OCI-M2 (cell line): ENCODE measurements at regions not wholly inside any gene's neighbourhood (a gene's known extent, or its start where the extent isn't known, plus 50 kb on each side); places are given as distances from the start of the nearest gene placed in this dataset.

Source experiments
- DNase-seq: peaks from one replicate; lab custom pipeline; 2025; ENCODE audit not compliant: unreplicated experiment; lab: John Stamatoyannopoulos, UW

DNA sequence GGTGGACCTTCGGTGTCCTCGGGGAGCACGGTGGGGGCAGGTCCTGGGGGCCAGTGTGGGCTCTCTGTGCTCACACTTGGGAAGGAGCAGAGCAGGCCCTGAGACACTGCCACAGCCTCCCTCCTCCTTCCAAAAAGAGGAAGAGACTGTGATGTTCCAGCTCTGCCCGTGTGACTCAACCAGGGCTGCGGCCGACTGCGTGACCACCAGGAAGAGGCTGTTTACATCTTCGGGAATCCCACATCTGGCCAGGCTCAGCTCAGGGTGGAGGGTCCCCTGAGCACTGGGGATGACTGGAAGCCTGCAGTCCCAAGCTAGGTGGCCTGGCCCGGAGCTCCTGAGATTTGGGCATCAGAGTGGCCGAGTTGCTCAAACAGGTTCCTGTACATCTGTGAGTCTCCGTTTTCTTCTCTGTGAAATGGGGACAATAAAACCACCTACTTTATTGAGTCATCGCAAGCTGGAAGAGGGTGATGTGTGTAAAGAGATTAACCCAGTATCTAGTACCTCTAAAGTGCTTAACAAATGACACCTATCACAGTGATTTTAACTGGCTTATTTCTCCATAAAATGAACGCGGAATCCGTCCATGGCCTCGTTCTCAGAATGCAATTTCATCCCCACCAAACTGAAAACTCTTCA lies 242.1 kb downstream of the DLL1 start:
- no peak for DNase-seq

DNA sequence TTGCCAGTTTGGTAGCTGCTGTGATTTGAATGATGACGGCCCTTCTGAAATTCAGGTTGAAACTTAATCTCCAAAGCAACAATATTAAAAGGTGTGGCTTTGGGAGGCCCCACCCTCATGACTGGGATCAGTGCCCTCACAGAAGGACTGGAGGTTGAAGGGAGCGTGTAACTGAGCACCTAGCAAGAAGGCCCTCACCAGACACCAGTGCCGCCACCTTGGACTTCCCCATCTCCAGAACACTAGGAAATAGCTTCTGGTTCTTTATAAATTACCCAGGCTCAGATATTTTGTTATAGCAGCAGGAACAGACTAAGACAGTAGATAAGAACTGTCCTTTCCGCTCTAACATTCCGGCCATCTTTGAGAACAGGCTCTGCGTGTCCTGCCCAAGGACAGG lies 243.1 kb downstream of the DLL1 start:
- no peak for DNase-seq

DNA sequence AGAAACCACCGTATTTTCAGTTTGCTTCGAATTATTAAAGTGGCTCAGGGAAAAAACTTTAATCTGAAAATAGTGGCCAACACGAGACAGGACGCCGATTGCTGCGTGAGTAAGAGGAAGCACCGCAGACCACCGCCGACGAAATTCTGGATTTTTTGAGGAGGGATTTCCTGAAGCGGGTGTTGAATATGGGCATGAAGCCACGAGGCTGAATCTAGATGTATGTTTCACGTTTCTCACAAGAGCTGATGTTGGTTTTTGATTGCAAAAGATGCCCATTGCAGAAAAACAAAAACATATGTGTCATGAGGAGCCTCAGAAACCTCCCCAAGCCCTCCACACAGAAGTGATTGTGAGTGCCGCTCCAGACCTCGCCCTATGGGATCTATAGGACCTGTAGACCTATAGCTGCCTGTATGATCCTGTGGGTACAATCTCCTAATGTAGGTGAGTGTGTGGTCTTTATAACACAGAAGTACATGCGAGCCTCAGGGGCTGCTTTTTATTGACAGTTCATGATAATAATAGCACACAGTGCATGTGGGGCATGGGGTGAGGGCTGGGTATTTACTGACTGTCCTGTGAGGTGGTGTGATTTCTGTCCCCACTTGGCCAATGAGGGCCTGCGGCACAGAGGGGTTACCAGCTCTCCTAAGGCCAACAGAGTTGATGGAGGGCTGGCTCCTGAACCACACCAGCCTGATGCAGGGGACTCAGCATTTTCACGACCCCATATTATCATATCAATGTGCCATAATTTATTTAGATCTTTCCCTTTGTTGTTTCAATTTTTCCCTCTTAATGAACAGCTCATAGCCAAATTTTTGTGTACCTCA lies 243.9 kb downstream of the DLL1 start:
- no peak for DNase-seq

DNA sequence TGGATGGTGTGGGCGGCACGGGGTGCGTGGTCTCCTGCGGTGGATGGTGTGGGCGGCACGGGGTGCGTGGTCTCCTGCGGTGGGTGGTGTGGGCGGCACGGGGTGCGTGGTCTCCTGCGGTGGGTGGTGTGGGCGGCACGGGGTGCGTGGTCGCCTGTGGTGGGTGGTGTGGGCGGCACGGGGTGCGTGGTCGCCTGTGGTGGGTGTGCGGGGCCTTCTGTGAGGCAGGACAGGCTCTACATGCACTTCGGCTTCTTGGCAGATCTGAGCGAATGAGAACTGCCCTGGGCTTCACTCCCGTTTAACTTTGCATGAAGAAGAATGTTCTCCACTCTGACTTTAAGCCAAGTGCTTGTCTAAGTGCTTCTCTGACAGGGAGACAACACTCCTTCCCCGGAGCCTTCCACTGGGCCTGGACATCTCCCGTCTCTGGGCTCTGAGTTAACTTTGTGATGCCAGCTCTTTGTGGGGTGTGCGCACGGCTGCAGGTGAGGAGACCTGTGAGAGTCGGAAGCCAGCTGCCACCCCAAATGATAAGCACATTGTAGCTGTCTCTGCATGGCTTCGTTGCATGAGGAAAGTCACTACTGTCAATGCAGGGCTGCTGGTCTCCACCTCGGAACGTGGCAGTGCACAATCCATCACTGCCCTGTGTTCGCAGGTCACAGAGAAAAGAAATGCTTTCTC lies 244.8 kb downstream of the DLL1 start:
- no peak for DNase-seq

DNA sequence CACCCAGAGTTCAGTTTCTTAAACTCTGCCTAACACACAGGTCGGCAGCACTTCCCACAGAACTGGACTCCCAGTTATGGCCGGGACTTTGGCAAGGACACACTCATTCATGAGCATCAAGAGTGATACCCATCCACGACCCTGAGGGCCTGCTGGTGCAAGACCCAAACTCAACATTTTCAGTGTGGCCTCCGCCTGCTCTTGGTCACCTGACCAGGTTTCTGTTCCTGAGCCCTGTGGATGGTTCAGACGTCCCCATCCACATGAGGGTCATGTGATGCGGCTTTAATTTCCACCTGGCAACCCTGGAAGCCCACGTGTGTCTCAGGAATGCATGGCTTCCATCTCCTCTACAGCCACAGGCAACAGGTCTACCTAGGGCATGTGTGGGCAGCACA lies 245.3 kb downstream of the DLL1 start:
- no peak for DNase-seq

DNA sequence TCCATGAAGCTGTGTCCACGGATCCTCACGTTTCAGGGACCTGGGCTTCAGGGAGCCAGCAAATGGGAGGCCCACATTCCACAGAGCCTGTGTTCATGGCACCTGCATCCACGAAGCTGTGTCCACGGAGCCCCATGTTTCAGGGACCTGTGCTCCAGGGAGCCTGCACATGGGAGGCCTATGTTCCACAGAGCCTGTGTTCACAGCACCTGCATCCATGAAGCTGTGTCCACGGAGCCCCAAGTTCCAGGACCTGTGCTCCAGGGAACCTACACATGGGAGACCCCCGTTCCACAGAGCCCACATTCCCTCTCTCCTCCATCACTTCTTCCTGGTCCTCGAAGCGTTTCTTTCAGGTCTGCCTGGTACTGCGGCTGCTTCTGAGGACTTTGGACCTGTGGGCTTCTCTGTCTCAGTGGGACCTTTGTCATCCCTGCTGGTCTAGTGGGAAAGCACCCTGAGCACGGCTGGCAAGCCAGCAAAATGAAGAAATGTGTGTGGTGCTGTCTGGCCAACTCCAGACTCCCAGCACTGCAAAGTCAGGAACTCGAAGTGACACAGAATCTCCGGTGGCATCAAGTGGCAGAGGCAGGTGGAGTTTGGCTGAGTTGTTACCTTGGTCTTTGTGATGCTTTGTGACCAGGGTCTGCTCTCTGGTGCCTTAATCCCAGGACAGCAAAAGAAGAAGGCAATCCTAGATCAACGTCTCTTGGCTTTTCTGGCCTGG lies 245.9 kb downstream of the DLL1 start:
- DNase-seq, result no peak

DNA sequence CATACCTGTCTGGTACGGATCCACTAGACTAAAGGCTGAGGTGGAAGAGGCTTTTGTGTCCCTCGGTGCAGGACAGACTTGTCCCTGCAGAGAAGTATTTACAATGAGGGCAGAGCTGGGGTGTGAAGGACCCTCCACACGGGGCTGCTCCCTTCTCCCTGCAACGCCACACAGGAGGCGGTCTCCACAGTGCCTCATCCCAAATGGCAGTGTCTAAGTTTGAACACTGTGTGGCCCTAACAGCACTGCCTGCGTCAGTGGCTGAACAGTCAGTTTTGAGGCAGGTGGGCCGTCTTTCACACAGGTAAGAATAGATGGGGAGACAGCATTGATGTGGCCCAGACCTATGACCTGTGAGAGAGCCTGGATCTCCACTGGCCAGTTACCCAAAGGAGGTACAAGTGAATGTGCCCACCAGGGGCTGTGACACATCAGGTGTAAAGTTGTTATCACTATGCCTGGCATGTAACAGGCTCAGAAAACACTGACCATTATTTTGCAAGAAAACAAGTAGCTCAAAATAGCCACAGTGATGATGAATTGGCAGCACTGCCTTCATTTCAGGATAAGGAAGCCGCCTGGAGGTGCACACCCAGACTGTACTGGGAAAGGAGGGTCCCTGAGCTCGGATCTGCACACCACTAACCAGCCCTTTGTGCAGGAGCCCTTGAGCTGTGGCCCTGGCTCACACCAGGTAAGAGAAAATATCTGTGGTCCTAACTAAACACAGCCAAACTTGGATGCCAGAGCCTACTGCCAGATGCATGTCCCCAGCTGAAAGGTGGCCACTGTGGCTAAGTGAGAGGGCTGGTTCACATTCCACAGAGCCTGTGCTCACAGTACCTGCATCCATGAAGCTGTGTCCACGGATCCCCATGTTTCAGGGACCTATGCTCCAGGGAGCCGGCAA lies 246.7 kb downstream of the DLL1 start:
- DNase-seq, result no peak

DNA sequence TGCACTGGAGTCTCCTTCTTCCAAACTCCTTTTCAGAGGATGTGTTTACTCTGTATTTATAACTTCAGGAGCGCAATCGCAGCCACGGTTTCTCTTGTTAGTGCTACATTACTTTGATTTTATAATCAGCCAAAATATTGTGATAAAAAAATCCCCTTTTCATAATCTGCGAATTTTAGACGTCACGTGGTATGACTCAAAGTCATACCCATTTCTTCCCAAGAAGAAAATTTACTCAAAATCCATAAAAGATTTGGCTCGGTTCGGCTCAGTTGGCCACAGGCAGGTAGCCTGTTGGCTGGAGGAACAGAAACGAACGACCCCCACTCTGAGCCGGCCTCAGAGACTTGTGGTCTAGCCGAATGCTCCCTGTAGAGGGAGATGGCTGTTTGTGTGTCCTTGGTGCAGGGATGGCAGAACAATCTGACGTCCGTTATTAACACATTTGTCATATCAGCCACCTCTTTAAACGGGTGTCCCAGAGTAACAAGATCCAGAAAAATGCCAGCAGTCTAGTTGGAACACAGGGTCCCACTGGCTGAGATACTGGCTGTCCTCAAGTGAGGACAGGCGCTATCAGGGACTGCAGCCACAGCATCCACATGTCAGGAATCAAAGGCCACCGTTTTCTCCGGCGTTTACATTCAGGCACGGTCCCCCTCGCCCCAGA lies 247.6 kb downstream of the DLL1 start:
- no peak for DNase-seq

DNA sequence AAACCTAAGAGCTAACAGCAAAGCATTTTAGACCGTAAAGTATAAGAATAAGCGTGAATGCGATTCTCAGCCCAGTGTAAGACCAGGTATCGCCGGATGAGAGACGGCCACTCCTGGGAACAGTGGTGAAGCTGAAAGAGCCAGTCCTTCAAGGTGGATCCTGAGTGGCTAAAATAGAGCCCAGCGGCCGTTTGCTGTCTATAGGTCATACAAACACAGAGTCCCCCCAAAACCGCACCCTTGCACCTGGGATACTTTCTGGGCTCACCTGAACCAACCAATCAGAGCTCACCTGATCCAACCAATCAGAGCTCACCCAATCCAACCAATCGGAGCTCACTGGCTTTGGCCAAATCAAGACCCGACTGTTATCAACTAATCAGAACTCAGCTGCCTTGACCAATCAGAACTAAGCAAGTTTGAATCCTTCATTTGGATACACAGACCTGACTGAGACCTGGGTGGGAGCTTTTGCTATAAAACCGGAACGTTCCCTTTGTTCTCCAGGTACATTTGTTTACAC lies 248.2 kb downstream of the DLL1 start:
- no peak for DNase-seq

DNA sequence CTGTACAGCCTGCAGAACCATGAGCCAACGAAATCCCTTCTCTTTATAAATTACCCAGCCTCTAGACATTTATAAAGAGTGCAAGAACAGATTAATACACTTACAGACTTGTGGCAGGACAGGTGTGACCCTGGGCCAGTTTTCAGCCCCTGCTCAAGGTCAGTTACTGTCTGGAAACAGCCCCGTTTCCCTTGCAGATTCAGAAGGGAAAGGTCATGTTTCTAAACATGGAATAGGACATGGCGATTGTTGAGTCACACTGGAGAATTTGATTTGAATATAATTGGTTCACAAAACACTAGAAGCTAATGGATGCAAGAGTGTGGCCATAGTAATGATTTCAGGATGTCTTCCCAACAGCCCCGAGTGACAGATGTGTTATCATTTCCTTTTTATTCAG lies 248.8 kb downstream of the DLL1 start:
- DNase-seq, result no peak

DNA sequence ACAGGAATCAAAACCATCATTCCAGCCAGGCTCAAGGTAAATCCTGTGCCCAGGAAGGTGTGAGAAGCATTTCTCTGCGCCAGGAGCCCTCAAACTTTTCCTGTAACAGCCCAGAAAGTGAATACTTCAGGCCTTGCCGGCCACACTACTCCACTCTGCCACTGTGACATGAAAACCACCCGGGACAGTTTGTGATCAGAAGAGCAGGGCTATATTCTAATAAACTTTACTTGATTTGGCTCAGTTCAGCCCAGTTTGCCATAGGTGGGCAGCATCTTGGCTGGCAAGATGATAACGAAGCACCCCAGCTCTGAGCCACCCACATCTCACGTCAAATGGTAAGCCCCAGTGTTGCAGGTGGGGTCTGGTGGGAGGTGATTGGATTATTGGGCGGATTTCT lies 249.4 kb downstream of the DLL1 start:
- no peak for DNase-seq

DNA sequence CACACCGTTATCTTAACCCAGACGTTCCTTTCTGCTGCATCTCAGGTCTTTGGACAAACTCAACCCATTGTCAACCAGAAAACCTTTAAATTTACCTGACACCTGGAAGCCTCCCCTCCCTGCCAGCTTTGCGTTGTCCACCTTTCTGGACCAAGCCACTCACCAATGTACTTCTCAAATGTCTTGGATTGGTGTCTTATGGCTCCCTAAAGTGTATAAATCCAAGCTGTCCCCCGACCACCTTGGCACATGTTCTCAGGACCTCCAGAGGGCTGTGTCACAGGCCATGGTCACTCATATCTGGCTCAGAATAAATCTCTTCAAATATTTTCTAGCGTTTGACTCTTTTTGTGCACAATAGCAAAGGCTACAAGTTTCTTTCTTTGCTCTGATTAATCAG lies 250.0 kb downstream of the DLL1 start:
- DNase-seq, result no peak

DNA sequence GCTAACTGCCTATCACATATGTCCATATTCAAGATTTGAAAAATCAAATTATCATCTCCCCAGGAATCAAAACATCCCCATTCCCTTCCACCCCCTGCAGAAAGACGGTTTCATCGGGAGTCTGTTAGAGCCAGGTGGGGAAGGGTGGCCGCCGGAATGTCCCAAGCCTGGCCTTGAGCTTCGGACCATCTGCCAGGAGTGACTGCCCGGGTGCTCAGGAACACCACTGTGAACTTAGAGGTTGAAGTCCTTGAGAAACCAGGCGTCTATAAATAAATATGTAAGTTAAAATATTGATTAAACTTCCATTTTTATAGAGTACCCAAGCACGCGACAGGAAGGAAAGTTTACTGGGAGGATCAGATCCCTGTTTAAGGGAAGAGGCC lies 250.8 kb downstream of the DLL1 start:
- DNase-seq, result no peak

DNA sequence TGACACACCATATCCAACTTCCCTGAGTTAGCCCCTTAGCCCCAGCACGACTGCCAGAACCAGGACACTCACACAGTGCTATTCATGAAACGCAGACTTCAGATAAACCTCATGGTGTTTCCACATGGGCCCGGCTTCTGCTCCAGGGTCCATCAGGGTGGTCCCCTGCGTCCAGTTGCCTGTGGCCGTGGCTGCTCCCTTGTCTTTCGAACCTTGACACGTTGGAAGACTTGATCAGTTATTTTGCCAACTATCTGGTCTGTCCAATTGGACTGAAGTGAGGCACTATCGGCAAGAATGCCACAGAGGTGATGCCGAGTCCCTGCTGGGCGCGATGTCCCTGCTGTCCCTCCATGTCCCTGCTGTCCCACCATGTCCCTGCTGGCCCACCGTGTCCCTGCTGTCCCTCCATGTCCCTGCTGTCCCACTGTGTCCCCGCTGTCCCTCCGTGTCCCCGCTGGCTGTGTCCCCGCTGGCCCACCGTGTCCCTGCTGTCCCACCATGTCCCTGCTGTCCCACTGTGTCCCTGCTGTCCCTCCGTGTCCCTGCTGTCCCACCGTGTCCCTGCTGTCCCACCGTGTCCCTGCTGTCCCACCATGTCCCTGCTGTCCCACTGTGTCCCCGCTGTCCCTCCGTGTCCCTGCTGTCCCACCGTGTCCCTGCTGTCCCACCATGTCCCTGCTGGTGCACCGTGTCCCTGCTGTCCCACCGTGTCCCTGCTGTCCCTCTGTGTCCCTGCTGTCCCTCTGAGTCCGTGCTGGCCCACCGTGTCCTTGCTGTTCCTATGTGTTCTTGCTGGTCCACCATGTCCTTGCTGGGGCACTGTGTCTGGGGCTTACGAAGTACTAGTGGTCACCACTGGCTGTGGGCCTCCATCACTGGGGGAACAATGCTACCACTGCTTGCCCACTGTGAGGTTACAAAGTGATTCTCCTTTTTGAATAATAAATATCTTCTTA lies 251.4 kb downstream of the DLL1 start:
- no peak for DNase-seq

DNA sequence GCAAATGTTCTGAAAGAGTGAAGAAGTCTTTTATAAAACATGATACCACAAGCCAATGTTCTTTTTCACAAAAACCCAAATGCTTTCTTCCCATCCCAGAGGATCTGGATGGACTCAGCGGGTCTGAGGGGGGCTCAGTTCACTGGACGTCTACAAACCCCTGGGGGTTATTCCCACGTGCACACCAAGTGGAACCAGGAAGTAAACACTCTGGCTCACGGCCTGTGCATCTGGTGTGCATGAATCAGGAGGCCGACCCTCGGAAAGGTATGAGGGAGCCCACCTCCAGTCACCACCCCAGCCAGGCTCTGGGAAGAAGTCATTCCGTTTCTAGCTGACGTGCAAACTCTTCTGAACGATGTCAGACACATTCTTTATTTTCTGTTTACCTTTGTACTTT lies 252.2 kb downstream of the DLL1 start:
- no peak for DNase-seq

DNA sequence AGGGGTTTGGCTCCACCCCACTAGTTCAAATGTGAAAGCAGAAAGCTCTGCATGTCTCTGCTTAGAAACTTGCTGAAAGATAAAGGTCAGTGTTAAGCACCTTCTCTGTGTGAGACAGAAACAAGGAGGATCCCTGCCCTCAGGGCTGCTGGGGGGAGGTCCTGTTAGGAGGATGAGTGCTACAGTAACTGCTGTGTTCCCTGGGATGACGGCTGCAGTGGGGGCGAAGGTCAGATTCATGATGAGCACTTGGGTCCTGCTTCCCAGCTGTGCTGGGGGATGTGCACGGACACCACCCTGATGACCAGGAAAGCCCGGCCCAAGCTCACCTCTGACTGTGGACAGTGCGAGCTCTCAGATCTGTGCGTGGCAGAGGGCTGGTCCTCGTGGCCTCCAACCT lies 252.6 kb downstream of the DLL1 start:
- DNase-seq, result no peak

DNA sequence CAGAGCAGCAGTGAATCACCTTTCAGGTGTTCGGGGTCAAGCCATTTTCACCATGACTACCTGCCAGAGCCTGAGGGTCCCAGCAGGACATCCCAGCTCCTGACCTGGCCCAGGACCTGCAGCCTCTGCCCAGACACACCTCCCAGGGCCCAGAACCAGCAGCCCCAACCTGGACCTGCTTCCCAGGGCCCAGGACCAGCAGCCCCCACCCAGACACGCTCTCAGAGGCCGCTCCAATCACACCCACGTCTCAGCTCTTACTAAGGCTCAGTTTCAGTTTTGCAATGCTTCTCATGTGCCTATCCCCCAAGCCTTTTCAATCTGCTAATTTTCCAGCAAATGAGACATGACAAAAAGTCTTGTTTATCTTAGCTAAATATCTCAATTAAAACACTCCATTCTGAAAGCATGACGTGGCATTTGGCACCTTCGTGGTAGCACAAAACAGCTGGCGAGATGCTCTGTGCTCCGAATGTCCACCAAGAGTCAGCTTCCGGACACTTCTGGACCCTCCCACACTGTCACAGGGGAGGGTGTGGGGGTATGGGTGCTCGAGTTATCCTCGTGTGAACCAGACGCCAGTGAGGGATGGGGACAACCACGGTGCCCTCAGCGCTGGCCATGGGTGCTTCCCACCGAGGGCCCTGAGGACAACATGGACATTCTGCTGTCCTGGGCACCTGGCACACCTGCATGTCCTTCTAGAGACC lies 253.2 kb downstream of the DLL1 start:
- no peak for DNase-seq

DNA sequence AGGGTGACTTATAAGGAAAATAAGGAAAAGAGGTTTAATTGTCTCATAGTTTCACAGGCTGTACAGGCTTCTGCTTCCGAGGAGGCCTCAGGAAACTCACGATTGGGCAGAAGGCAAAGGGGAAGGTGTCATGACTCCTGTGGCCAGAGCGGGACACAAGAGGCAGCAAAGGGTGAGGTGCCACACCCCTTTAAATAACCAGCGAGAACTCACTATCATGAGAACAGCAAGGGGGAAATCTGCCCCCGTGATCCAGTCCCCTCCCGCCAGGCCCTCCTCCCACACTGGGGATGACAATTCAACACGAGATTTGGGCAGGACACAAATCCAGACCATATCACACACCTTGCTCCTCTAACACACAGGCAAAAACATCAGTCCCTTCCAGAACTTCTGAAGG lies 254.0 kb downstream of the DLL1 start:
- no peak for DNase-seq
